ENCODE measurements at regions not wholly inside any gene's neighbourhood (a gene's known extent, or its start where the extent isn't known, plus 50 kb on each side); places are given as distances from the start of the nearest gene placed in this dataset.

GRCh38 chr7:51467384-51468017 is 150.9 kb upstream of the COBL start:
- no peak for TF ChIP-seq CTCF (IDR thresholded peaks at IDR 0.05)

GRCh38 chr7:51459809-51460208 is 143.2 kb upstream of the COBL start:
- TF ChIP-seq CTCF (IDR thresholded peaks at IDR 0.05), result no peak

GRCh38 chr7:51458693-51459092 is 142.1 kb upstream of the COBL start:
- TF ChIP-seq CTCF (IDR thresholded peaks at IDR 0.05), result no peak

GRCh38 chr7:51457079-51457478 is 140.5 kb upstream of the COBL start:
- no peak for TF ChIP-seq CTCF (IDR thresholded peaks at IDR 0.05)

- no peak for TF ChIP-seq CTCF (IDR thresholded peaks at IDR 0.05)
Observed at GRCh38 chr7:51456431-51457060, 139.9 kb upstream of the COBL start.

- no peak for TF ChIP-seq CTCF (IDR thresholded peaks at IDR 0.05)
Observed at GRCh38 chr7:51455948-51456347, 139.3 kb upstream of the COBL start.

- no peak for TF ChIP-seq CTCF (IDR thresholded peaks at IDR 0.05)
Observed at GRCh38 chr7:51455513-51455912, 138.9 kb upstream of the COBL start.

All from LNCAP (cell line).